ENCODE measurements at regions not wholly inside any gene's neighbourhood (a gene's known extent, or its start where the extent isn't known, plus 50 kb on each side); places are given as distances from the start of the nearest gene placed in this dataset.

- no peak for TF ChIP-seq CTCF (IDR thresholded peaks at IDR 0.05)
- no peak for TF ChIP-seq POLR2A (IDR thresholded peaks at IDR 0.05)
These were observed 490.2 kb downstream of the EBF1 start for GRCh38 chr5:158609333-158610050.

Measured in lower leg skin (tissue), 3 donors.